ENCODE measurements at regions not wholly inside any gene's neighbourhood (a gene's known extent, or its start where the extent isn't known, plus 50 kb on each side); places are given as distances from the start of the nearest gene placed in this dataset.
"Not testable (repeated sequence)": the region's sequence is repeated elsewhere in the genome, so short reads cannot be mapped to it uniquely, and the experiment has no call there.

- no peak overlapping the region for H3K27ac ChIP-seq
- TF ChIP-seq ZFX (IDR thresholded peaks at IDR 0.05) (no peak), CTCF (conservative IDR thresholded peaks at IDR 0.05) (no peak)
Measured at GRCh38 chr7:49488573-49488972, 284.9 kb upstream of the VWC2 start.

DNA sequence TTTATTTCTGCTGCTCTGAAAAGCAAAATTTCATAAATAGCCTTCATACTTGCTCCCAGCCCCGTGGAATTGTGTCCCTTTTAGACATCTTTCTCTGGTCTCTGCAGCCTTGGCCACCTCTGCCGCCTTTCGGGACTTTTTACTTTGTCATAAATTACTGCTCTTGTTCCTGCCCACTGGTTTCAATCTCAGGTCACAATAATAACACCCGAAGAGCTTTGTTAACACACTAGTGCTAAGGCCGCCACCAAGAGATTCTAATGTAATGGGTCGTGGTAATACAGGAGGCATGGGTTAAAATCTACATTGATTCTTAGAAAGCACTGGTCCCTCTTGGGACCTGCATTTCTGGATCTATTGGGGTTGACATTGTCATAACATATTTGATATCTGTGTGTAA is 276.0 kb upstream of the VWC2 start:
- TF ChIP-seq CTCF (conservative IDR thresholded peaks at IDR 0.05) = no peak
- no peak for TF ChIP-seq ZFX (IDR thresholded peaks at IDR 0.05)
- no peak overlapping the region for H3K27ac ChIP-seq

- no peak overlapping the region for H3K27ac ChIP-seq
- no peak for TF ChIP-seq CTCF (conservative IDR thresholded peaks at IDR 0.05)
- no peak for TF ChIP-seq ZFX (IDR thresholded peaks at IDR 0.05)
Measured at GRCh38 chr7:49500741-49501140, 272.7 kb upstream of the VWC2 start.

DNA sequence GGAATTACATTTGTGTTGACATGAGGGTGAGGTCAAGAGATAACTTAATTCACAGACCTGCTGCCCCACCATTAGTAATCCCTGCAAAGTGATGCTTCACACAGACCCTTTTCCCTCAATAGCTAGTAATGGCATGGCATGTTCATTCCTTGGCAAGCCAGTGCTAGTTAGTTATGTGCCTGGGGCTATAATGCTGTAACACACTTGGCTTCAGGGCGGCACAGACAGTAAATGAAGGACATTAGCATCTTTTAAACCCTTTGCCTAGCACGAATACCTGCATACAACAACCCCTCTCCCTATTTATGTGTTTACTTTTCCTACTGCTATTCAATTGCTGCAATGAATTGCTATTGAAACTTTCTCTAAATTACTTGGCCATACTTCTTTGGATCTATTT is 266.2 kb upstream of the VWC2 start:
- not testable (repeated sequence) for H3K27ac ChIP-seq

GRCh38 chr7:49513911-49514310 is 259.5 kb upstream of the VWC2 start:
- no peak for TF ChIP-seq ZFX (IDR thresholded peaks at IDR 0.05)
- no peak for TF ChIP-seq CTCF (conservative IDR thresholded peaks at IDR 0.05)
- no peak overlapping the region for H3K27ac ChIP-seq

- no peak overlapping the region for H3K27ac ChIP-seq
- no peak for TF ChIP-seq ZFX (IDR thresholded peaks at IDR 0.05)
- no peak for TF ChIP-seq CTCF (conservative IDR thresholded peaks at IDR 0.05)
Measured at GRCh38 chr7:49520951-49521350, 252.5 kb upstream of the VWC2 start.

- TF ChIP-seq CTCF (conservative IDR thresholded peaks at IDR 0.05) (no peak), ZFX (IDR thresholded peaks at IDR 0.05) (no peak)
- H3K27ac ChIP-seq = no peak overlapping the region
Measured at GRCh38 chr7:49522111-49522510, 251.3 kb upstream of the VWC2 start.

GRCh38 chr7:49523870-49524269 is 249.6 kb upstream of the VWC2 start:
- H3K27ac ChIP-seq = no peak overlapping the region
- TF ChIP-seq ZFX (IDR thresholded peaks at IDR 0.05) (no peak), CTCF (conservative IDR thresholded peaks at IDR 0.05) (no peak)

Data from C4-2B (cell line).